22Rv1 (cell line): ENCODE measurements at regions not wholly inside any gene's neighbourhood (a gene's known extent, or its start where the extent isn't known, plus 50 kb on each side); places are given as distances from the start of the nearest gene placed in this dataset.

Source experiments
- ZFX ChIP-seq: fragments of 450-650 bp; IDR thresholded peaks from 2 replicates; pipeline ENCODE4 v1.6.1; 2017; ENCODE audit warnings: antibody characterized with exemption, borderline replicate concordance
- TF ChIP-seq, protein P1 (sequence below): fragments of 450-650 bp; IDR thresholded peaks from 2 replicates; pipeline ENCODE4 v1.5.1; 2017; ENCODE audit warnings: mild to moderate bottlenecking

DNA sequence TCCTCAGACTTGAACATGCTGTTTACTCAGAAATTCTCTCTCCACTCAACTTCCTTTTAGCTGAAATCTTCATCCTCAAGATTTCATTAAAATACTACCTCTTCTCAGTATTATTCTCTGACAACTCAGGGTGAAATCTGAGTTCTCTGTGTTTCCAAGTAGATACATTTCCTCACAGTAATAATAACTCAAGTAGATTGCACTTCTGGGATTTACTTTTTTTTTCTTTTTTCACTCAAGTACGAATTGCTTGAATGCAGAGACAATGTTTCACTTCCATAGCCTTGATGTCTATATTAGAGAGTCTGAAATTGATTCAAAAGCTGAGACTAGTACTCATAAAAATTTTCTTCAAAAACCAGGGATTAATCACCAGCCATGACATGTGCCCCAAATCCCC lies 166.4 kb downstream of the SLITRK5 start:
- TF ChIP-seq, protein P1, sequence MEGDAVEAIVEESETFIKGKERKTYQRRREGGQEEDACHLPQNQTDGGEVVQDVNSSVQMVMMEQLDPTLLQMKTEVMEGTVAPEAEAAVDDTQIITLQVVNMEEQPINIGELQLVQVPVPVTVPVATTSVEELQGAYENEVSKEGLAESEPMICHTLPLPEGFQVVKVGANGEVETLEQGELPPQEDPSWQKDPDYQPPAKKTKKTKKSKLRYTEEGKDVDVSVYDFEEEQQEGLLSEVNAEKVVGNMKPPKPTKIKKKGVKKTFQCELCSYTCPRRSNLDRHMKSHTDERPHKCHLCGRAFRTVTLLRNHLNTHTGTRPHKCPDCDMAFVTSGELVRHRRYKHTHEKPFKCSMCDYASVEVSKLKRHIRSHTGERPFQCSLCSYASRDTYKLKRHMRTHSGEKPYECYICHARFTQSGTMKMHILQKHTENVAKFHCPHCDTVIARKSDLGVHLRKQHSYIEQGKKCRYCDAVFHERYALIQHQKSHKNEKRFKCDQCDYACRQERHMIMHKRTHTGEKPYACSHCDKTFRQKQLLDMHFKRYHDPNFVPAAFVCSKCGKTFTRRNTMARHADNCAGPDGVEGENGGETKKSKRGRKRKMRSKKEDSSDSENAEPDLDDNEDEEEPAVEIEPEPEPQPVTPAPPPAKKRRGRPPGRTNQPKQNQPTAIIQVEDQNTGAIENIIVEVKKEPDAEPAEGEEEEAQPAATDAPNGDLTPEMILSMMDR, result no peak
- TF ChIP-seq ZFX, result no peak
